ENCODE measurements at regions not wholly inside any gene's neighbourhood (a gene's known extent, or its start where the extent isn't known, plus 50 kb on each side); places are given as distances from the start of the nearest gene placed in this dataset.
A peak's percentile ranks its signal among the peaks of the same experiment; 100 is the strongest.

DNA sequence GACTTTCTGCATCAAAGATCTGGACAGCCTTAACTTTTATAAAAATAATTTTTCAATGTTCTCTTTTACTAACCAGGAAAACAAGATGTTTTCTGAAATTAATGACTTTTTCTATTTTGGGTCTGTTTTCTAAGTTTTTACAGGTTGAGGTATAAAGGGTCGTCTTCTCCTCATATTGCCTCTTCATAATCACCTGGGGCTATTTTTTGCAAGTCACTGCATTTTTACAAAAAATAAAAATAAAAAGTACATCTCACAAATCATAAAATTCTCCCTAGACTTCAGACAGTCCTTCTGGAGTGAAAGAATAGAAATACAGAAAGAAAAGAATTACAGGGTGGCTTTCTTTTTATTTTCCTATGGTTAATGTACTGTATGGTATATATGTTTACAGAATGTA is 168.5 kb downstream of the PALM2AKAP2 start:
- Histone ChIP-seq H3K9ac (ENCODE audit: low read length in 2 of 2) (no peak overlapping the region), H3K4me3 (ENCODE audit: low read length in 2 of 2) (no peak overlapping the region), H3K27ac (ENCODE audit: low read length) (no peak overlapping the region), H3K27me3 (ENCODE audit: control insufficient read depth in 1 of 2, insufficient read depth in 2 of 2, low read length in 2 of 2) (no peaks in the 10 kb centered on the region), H3K9me3 (ENCODE audit: control insufficient read depth in 2 of 2, low read length in 2 of 2) (no peaks in the 10 kb centered on the region), H3K4me1 (ENCODE audit: control insufficient read depth, insufficient read depth, low read length) (no peaks in the 10 kb centered on the region), H3K36me3 (ENCODE audit: control insufficient read depth in 2 of 2, insufficient read depth in 2 of 2, low read length in 2 of 2) (no peaks in the 10 kb centered on the region)

DNA sequence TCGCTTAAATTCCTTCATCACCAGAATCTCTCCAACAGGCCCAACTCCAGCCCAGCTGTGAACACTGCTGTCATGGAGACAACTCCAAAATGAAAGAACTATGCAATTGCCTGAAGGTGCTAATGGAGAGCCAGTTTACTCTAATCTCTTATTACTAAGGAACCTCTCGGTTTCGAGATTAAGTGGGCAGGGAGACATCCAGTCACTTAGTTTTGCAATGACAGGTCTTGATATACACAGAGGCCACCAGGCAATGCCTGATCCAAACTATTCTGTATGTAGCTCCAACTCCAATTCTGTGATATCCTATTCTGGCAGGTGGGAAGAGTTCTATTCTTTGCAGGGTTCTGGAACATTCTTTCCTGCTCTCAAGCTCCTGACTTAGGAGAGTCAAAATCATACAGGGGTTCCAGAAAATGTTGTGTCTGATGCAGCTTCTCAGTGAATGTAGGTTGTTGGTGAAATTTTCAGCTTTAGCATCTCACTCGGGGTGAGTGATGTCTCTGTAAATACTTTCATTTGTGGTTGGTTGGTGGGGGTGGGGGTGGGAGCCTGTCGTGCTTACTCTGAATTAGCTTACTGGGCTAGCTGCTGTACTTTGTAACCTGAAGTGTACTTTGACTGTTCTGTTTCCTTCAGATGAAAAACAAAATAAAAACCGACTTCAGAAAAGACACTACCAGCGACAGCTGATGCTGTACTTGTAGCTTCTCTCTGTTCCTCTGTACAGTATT is 170.9 kb downstream of the PALM2AKAP2 start:
- Histone ChIP-seq H3K4me1 (ENCODE audit: control insufficient read depth, insufficient read depth, low read length) (no peaks in the 10 kb centered on the region), H3K4me3 (ENCODE audit: low read length in 2 of 2) (no peak overlapping the region), H3K27ac (ENCODE audit: low read length) (no peak overlapping the region), H3K36me3 (ENCODE audit: control insufficient read depth in 2 of 2, insufficient read depth in 2 of 2, low read length in 2 of 2) (no peaks in the 10 kb centered on the region), H3K9ac (ENCODE audit: low read length in 2 of 2) (no peak overlapping the region), H3K9me3 (ENCODE audit: control insufficient read depth in 2 of 2, low read length in 2 of 2) (no peaks in the 10 kb centered on the region), H3K27me3 (ENCODE audit: control insufficient read depth in 1 of 2, insufficient read depth in 2 of 2, low read length in 2 of 2) (no peaks in the 10 kb centered on the region)

DNA sequence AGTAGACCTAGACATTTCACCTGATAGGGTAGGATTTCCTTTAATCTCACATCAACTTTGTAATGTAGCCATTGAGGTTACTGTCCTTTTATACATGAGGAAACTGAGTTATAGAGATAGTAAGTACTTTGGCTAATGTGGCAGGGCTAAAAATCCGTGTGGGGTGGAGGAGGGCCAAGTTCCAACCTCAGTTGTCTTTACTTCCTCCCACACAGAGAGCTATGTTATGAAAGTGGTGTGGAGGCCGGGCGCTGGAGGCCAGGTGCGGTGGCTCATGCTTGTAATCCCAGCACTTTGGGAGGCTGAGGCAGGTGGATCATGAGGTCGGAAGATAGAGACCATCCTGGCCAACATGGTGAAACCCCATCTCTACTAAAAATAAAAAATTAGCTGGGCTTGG is 173.3 kb downstream of the PALM2AKAP2 start:
- Histone ChIP-seq H3K9ac (ENCODE audit: low read length in 2 of 2) (no peak overlapping the region), H3K4me1 (ENCODE audit: control insufficient read depth, insufficient read depth, low read length) (peaks cover 5% of the 10 kb centered on the region), H3K27ac (ENCODE audit: low read length) (no peak overlapping the region), H3K9me3 (ENCODE audit: control insufficient read depth in 2 of 2, low read length in 2 of 2) (no peaks in the 10 kb centered on the region), H3K4me3 (ENCODE audit: low read length in 2 of 2) (no peak overlapping the region), H3K27me3 (ENCODE audit: control insufficient read depth in 1 of 2, insufficient read depth in 2 of 2, low read length in 2 of 2) (no peaks in the 10 kb centered on the region), H3K36me3 (ENCODE audit: control insufficient read depth in 2 of 2, insufficient read depth in 2 of 2, low read length in 2 of 2) (no peaks in the 10 kb centered on the region)

DNA sequence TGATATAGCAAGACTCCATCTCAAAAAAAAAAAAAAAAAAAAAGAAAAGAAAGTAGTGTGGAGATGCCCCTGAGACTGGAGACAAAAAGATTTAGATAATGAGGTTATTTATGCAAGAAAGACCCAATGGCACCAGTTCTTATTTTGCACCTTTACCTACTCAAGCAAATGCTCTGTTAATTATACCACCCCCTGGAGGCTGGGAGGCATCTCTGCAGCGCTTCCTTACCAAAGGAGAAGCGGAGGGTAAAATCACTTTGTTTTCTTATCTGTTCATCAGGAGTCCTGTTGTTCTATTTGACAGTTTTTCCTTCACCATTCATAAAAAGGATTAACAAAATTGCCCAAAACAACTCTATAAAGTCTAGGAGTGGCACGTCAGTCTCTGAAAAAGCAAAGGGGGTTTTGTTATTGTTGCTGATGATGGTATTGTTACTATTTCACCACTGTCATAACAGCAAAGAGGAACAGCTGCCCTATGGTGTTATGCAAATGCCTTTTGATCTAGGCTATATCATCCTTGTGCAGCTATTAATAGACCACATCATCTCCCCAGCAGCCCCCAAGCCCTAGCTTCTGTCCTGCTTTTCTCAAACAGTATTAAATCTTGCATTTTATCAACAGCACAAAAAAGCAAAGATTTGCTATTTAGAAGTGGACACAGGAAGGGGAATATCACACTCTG is 174.0 kb downstream of the PALM2AKAP2 start:
- no peaks in the 10 kb centered on the region for H3K27me3 ChIP-seq (ENCODE audit: control insufficient read depth in 1 of 2, insufficient read depth in 2 of 2, low read length in 2 of 2)
- H3K27ac ChIP-seq (ENCODE audit: low read length): no peak overlapping the region
- H3K4me3 ChIP-seq (ENCODE audit: low read length in 2 of 2): no peak overlapping the region
- H3K36me3 ChIP-seq (ENCODE audit: control insufficient read depth in 2 of 2, insufficient read depth in 2 of 2, low read length in 2 of 2): no peaks in the 10 kb centered on the region
- no peaks in the 10 kb centered on the region for H3K9me3 ChIP-seq (ENCODE audit: control insufficient read depth in 2 of 2, low read length in 2 of 2)
- H3K9ac ChIP-seq (ENCODE audit: low read length in 2 of 2): no peak overlapping the region
- H3K4me1 ChIP-seq (ENCODE audit: control insufficient read depth, insufficient read depth, low read length): peaks cover 5% of the 10 kb centered on the region

DNA sequence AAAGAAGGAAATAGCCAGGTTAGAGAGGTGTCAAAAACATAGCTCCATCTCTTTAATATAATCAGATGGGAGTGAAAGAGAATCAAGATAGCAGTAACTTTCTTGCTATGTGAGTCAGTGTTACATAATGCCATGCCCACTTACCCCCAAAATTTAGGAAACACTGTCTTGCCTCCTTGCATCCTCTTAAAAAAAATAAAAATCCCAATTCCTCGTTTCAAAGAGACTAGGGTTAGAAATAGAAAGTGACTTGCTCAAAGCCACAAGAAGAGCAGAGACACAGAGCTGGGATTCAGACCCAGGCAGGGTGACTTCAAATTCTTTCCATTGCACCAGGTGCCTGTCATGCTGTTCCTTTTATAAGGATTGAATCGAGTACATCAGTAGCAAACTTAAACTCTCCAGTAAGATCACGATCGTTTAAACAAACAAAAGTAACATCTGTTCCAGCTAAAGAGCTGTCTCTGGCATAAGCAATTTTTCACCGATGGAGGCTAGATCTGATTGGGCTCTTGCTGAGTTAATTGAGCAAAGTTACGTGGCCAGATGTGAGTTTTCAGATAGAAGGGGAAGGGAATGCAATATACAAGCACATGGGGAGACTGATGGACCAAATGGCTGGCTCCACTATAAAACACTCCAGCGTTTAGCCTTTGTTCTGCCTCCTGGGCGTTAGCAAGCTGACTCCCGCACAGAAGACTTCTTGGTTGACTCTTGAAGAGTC is 176.9 kb downstream of the PALM2AKAP2 start:
- Histone ChIP-seq H3K4me1 (ENCODE audit: control insufficient read depth, insufficient read depth, low read length) (peaks cover 5% of the 10 kb centered on the region), H3K9ac (ENCODE audit: low read length in 2 of 2) (peak overlapping the region in 1 of 2 donors; percentile 5), H3K4me3 (ENCODE audit: low read length in 2 of 2) (peak overlapping the region in 1 of 2 donors; percentile 8), H3K9me3 (ENCODE audit: control insufficient read depth in 2 of 2, low read length in 2 of 2) (no peaks in the 10 kb centered on the region), H3K36me3 (ENCODE audit: control insufficient read depth in 2 of 2, insufficient read depth in 2 of 2, low read length in 2 of 2) (no peaks in the 10 kb centered on the region), H3K27ac (ENCODE audit: low read length) (no peak overlapping the region), H3K27me3 (ENCODE audit: control insufficient read depth in 1 of 2, insufficient read depth in 2 of 2, low read length in 2 of 2) (no peaks in the 10 kb centered on the region)

DNA sequence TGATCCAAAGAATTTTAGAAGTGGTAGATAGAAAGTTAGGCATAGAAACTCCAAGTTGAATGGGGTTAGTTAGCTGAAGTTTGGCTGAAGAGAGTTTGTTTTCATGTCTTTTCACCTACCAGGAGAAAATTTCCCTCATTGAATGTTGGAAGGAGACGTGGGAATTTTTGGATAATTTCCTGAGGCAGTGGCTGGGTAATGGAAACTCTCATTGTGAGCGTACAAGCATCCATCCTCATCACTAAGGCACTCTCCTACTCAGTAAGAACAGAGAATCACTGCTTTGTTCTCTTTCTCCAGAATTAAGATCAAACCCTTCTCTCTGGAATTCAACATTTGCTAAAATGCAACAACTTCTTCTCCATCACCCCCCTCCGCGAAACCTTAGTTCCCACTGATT is 179.7 kb downstream of the PALM2AKAP2 start:
- no peak overlapping the region for H3K9ac ChIP-seq (ENCODE audit: low read length in 2 of 2)
- H3K4me3 ChIP-seq (ENCODE audit: low read length in 2 of 2): no peak overlapping the region

DNA sequence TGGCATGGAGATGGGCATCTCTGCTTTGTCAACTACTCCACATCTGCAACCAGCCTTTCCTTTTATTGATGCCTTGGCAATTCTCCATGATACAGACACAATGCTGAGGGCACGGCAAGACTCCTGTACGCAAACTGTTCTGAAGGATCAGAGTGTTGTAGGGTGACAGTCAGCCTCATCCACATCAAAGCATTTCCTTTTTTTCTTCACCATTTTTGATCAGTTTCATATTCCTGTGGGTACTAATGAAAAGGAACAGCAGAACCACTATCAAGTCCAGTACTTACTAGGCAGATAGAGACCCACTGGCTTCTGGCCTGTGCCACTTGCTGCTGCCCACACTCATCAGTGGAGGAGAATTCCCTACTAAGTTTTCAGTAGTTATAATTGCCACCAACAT is 181.6 kb downstream of the PALM2AKAP2 start:
- Histone ChIP-seq H3K27ac (ENCODE audit: low read length) (no peak overlapping the region), H3K4me1 (ENCODE audit: control insufficient read depth, insufficient read depth, low read length) (peaks cover 5% of the 10 kb centered on the region), H3K9ac (ENCODE audit: low read length in 2 of 2) (no peak overlapping the region), H3K27me3 (ENCODE audit: control insufficient read depth in 1 of 2, insufficient read depth in 2 of 2, low read length in 2 of 2) (peaks cover 0 to 2% of the 10 kb centered on the region in 2 donors), H3K4me3 (ENCODE audit: low read length in 2 of 2) (no peak overlapping the region), H3K9me3 (ENCODE audit: control insufficient read depth in 2 of 2, low read length in 2 of 2) (no peaks in the 10 kb centered on the region), H3K36me3 (ENCODE audit: control insufficient read depth in 2 of 2, insufficient read depth in 2 of 2, low read length in 2 of 2) (no peaks in the 10 kb centered on the region)

More for the DNA sequence above, 179.7 kb downstream of the PALM2AKAP2 start:
- Histone ChIP-seq H3K27me3 (ENCODE audit: control insufficient read depth in 1 of 2, insufficient read depth in 2 of 2, low read length in 2 of 2) (peaks cover 0 to 2% of the 10 kb centered on the region in 2 donors), H3K4me1 (ENCODE audit: control insufficient read depth, insufficient read depth, low read length) (peaks cover 5% of the 10 kb centered on the region), H3K36me3 (ENCODE audit: control insufficient read depth in 2 of 2, insufficient read depth in 2 of 2, low read length in 2 of 2) (no peaks in the 10 kb centered on the region), H3K27ac (ENCODE audit: low read length) (no peak overlapping the region), H3K9me3 (ENCODE audit: control insufficient read depth in 2 of 2, low read length in 2 of 2) (no peaks in the 10 kb centered on the region)

DNA sequence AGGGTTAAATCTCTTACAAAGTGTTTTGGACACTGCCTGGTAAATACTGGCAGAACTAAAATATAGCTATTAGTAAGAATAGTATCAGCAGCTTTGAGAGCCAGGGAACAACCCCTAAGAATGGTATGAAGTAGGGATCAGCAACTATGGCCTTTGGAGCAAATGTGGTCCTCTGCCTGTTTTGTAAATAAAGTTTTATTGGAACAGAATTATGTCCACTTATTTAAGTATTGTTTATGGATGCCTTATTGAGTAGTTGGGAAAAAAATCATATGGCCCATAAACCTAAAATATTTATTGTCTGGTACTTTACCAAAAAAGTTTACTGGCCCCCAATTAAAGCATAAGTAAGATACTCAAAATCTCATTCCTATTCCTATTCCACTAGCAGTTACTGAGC is 182.2 kb downstream of the PALM2AKAP2 start:
- no peak overlapping the region for H3K9ac ChIP-seq (ENCODE audit: low read length in 2 of 2)
- H3K9me3 ChIP-seq (ENCODE audit: control insufficient read depth in 2 of 2, low read length in 2 of 2): no peaks in the 10 kb centered on the region
- H3K27me3 ChIP-seq (ENCODE audit: control insufficient read depth in 1 of 2, insufficient read depth in 2 of 2, low read length in 2 of 2): peaks cover 0 to 2% of the 10 kb centered on the region in 2 donors
- H3K27ac ChIP-seq (ENCODE audit: low read length): no peak overlapping the region
- peaks cover under 1% of the 10 kb centered on the region for H3K4me1 ChIP-seq (ENCODE audit: control insufficient read depth, insufficient read depth, low read length)
- H3K36me3 ChIP-seq (ENCODE audit: control insufficient read depth in 2 of 2, insufficient read depth in 2 of 2, low read length in 2 of 2): no peaks in the 10 kb centered on the region
- H3K4me3 ChIP-seq (ENCODE audit: low read length in 2 of 2): no peak overlapping the region

DNA sequence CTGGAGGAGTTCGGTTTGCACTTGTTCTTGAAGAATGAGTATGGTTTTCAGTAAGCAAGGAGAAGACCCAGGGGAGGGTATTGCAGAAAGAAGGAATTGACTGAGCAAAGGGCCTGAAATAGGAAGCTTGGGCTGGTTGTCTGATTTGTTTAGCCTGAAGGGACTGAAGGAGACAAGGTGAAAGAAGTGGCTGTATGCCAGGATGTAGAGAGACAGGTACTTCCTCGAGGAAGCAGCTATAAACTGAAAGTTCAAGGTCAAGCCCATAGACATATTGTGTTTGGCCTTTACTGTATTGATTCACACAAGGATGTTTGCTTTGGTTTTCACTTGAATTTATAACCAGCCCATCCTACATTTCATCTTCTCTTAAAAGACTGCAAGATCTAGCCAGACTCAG is 183.1 kb downstream of the PALM2AKAP2 start:
- H3K36me3 ChIP-seq (ENCODE audit: control insufficient read depth in 2 of 2, insufficient read depth in 2 of 2, low read length in 2 of 2): no peaks in the 10 kb centered on the region

DNA sequence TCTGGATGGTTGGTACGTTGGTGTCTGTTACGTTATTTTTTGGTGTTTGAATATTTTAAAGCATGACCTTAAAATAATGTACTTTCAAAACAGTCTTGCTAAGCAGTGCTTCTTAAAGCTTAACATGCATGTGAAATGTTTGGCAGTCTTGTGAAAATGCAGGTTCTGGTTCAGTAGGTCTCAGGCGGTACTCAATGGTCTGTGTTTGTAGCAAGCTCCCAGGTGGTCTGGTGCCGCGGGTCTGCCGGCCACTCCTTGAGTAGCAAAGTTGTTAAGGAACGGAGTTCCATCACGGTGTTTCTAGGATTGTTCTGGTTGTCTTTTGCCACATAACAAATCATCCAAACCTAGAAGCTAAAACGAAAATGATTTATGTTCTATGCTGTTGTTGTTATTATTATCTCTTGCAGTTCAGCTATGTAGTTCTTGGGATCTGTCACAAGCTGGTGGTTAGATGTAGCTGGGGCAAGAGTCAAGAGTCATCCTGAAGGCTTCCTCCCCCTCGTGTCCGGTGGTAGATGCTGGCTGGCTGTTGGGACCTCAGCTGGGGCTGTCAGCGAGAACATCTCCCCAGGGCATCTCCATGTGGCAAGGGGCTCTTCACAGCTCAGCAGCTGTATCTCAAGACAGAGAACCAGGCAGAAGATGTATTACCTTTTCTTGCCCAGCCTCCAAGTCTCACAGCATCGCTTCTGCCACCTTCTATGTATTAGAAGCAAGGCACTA is 186.8 kb downstream of the PALM2AKAP2 start:
- Histone ChIP-seq H3K9ac (ENCODE audit: low read length in 2 of 2) (no peak overlapping the region), H3K4me1 (ENCODE audit: control insufficient read depth, insufficient read depth, low read length) (no peaks in the 10 kb centered on the region), H3K4me3 (ENCODE audit: low read length in 2 of 2) (no peak overlapping the region), H3K36me3 (ENCODE audit: control insufficient read depth in 2 of 2, insufficient read depth in 2 of 2, low read length in 2 of 2) (no peaks in the 10 kb centered on the region), H3K9me3 (ENCODE audit: control insufficient read depth in 2 of 2, low read length in 2 of 2) (no peaks in the 10 kb centered on the region), H3K27me3 (ENCODE audit: control insufficient read depth in 1 of 2, insufficient read depth in 2 of 2, low read length in 2 of 2) (peaks cover 0 to 2% of the 10 kb centered on the region in 2 donors), H3K27ac (ENCODE audit: low read length) (no peak overlapping the region)

More for the DNA sequence above, 183.1 kb downstream of the PALM2AKAP2 start:
- no peaks in the 10 kb centered on the region for H3K4me1 ChIP-seq (ENCODE audit: control insufficient read depth, insufficient read depth, low read length)
- no peak overlapping the region for H3K4me3 ChIP-seq (ENCODE audit: low read length in 2 of 2)
- H3K27ac ChIP-seq (ENCODE audit: low read length): no peak overlapping the region
- H3K9me3 ChIP-seq (ENCODE audit: control insufficient read depth in 2 of 2, low read length in 2 of 2): no peaks in the 10 kb centered on the region
- H3K9ac ChIP-seq (ENCODE audit: low read length in 2 of 2): no peak overlapping the region
- peaks cover 0 to 2% of the 10 kb centered on the region in 2 donors for H3K27me3 ChIP-seq (ENCODE audit: control insufficient read depth in 1 of 2, insufficient read depth in 2 of 2, low read length in 2 of 2)

Measured in stomach smooth muscle (tissue), 2 donors.